NCI-H2029 treated with DMSO at 0.1 percent for 48 hours (cell line): ENCODE measurements at regions not wholly inside any gene's neighbourhood (a gene's known extent, or its start where the extent isn't known, plus 50 kb on each side); places are given as distances from the start of the nearest gene placed in this dataset.
A peak's percentile ranks its signal among the peaks of the same experiment; 100 is the strongest.
"Not testable (repeated sequence)": the region's sequence is repeated elsewhere in the genome, so short reads cannot be mapped to it uniquely, and the experiment has no call there.

Experiments used
- DNase-seq: peaks from one replicate; lab custom pipeline; 2025; lab: John Stamatoyannopoulos, UW

GRCh38 chr11:14573539-14574057 is 53.4 kb upstream of the PSMA1 start:
- DNase-seq: not testable (repeated sequence)

- no peak for DNase-seq
Measured at GRCh38 chr11:14577292-14577691, 57.1 kb upstream of the PSMA1 start.

GRCh38 chr11:14577835-14578529 is 57.8 kb upstream of the PSMA1 start:
- DNase-seq: no peak

DNA sequence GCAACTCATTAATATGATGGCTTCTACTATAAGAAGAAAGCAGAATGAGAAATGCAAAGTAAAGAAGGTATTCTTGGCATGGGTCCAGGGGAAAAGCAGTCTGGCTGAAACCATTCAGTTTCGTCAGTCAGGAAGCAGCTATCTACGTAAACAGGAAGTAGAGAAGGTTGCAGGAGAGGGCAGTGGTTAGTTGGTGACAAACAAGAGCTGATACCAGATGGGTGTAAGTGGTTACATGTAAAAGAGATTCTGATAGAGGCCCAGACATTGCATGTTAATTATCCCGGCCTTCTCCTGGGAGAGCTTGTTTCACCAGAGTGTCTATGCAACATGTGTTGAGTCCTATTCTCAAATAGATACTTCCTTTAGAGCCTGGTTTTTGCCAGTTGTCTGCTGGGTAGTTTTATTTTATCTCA is 58.4 kb upstream of the PSMA1 start:
- peak; percentile 70 for DNase-seq

DNA sequence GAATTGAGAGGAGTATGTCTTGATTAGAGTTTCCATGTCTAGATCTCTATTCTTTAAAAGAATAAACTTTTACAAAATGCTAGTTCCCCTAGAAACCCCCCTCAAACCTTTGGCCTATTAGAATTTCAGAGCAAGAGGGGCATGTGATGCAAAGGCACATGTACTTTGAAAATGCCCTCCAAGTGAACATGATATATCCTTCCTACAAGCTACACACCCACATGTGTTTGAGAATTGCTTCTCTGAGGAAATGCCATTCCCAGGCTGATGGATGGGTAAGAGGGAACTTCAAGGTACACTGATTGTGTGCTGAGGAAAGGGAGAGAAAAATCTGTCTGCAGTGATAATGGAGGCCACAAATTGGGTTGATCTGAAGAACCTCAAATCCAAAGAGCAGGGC is 59.5 kb upstream of the PSMA1 start:
- DNase-seq: no peak

DNA sequence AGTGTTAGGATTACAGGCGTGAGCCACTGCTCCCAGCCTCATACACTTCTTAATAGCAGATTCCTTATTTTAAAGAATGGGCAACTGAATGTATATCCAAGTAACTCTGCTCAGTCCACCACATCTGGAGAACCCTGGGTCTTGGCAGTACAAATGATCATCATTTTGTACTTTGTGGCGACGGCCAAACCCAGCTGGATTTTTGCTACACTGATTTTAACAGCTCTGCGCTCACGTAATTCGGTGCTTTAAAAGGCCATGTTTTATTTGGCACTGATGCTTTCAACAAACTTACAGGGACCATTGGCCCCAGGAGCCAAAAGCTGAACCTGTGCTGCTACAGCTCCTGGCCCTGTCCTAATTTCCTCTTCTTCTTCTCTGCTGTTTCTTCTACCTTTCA is 60.8 kb upstream of the PDE3B start:
- no peak for DNase-seq

DNA sequence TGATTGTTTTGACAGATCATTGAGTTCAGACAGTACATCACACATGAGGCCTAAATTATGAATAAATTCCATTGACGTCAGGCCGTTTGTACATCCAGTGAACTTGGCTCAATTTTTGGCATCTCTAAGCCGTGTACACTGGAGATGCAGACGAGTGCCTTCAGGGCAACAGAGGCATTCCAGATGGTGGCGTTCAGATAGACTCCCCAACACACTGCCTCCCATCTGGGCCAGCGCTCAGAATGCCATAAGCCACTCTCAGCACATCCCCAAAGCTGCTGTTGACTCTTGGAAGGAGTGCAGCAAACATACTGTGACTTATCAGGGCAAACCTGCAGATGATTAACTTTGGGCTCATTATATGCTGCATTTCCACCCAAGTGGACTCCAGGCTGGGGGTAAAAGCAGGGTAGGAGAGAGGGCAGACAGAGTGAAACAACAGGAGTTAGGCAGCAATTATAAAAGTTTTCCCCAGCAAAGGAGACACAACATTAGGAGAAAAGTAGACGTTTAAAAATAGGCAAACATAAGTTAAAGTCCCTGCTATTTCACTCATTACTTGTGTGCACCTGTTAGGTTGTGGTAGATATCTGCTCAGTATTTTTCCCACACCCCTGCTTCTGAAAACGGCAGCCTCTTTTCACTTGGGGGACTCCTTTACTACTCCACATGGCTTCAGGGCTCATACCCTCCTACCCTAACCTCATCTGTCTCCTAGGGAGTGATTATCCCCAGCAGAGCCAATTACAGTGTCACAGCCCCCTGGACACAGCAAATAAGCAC is 60.2 kb upstream of the PDE3B start:
- DNase-seq: no peak

GRCh38 chr11:14584035-14584363 is 59.6 kb upstream of the PDE3B start:
- no peak for DNase-seq

DNA sequence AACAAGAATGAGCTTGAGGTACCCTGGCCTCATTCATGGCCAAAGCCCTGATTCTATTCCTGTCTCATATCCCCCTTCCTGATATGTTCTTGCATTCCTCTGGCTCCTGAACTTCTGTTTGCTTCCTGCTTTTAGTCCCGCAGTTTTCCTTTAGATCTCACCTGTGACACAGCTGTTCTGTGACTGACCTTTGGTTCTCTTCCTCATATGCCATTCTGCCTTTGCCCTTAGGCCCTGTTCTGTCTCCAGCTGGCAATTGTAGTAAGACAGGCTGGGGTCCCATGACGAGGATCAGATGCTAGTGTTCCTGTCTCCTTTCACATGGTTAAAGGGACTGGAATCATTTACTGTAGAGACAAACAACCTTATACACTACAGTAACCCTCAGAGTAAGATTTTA is 59.0 kb upstream of the PDE3B start:
- DNase-seq: no peak

- no peak for DNase-seq
Measured at GRCh38 chr11:14585438-14585837, 58.2 kb upstream of the PDE3B start.

DNA sequence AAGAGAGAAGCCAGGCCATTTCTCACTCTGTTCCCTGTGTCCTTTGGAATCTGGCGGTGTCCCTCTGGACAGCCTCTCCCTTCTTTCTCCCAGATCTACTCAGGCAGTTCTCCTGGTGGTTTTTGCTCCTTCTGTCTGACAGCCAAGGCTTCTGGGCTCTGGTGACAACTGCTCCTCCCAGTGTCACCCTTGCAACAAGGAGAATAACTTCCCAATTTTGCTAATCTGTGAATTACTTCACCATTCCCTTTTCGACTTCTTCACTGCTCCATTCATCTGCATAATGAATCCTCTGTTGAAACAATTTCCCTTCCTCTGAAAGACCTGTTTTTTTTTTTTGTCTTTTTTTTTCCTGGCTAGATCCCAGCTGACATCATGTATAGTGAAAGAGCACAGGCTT is 56.3 kb upstream of the PDE3B start:
- no peak for DNase-seq

DNA sequence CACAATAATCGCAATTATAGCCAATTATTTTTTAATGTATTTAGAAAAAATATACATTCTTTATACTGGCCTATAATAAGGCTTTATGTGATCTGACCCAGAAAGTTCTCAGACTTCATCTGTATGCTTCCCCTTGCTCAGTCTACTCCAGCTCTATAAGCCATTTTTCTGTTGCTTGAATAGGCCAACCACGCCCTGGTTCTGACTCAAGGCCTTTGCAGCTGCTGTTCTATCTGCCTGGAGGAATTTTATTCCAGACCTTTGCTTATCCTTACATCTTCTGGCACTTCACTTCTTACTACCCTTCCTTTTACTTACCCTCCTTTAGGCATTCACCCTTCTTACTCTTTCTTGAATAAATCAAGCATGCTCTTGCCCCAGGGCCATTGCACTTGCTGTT is 54.9 kb upstream of the PDE3B start:
- DNase-seq: no peak

GRCh38 chr11:14589421-14589820 is 54.2 kb upstream of the PDE3B start:
- no peak for DNase-seq

- not testable (repeated sequence) for DNase-seq
Measured at GRCh38 chr11:14591046-14591445, 52.6 kb upstream of the PDE3B start.

- DNase-seq: no peak
Measured at GRCh38 chr11:14593671-14594070, 49.9 kb upstream of the PDE3B start.
